GM21576 (cell line): ENCODE measurements at regions not wholly inside any gene's neighbourhood (a gene's known extent, or its start where the extent isn't known, plus 50 kb on each side); places are given as distances from the start of the nearest gene placed in this dataset.

Experiments
- ATAC-seq: cut with Tn5 transposase; IDR thresholded peaks from one replicate; pipeline ENCODE4 v1.9.1; 2021; ENCODE audit warnings: mild to moderate bottlenecking, moderate library complexity; ENCODE audit not compliant: unreplicated experiment

GRCh38 chr1:198105185-198105584, 51.6 kb upstream of the NEK7 start:
- no peak for ATAC-seq

GRCh38 chr1:198106011-198106410, 50.8 kb upstream of the NEK7 start:
- ATAC-seq = no peak
